Gastroesophageal sphincter (tissue), 3 donors: ENCODE measurements at regions not wholly inside any gene's neighbourhood (a gene's known extent, or its start where the extent isn't known, plus 50 kb on each side); places are given as distances from the start of the nearest gene placed in this dataset.

Experiments
- CTCF ChIP-seq, 4 experiments: fragments of 200-600 bp in 2 of 4; fragments of 450-650 bp in 2 of 4; sonication (generic) in 1 of 4; IDR thresholded peaks; one replicate each; pipeline ENCODE4 v1.5.1; 2017 to 2019; ENCODE audit warnings: antibody characterized with exemption in 4 of 4, mild to moderate bottlenecking in 2 of 4, moderate library complexity in 2 of 4
- EP300 ChIP-seq: sonication (generic); formaldehyde crosslinking; IDR thresholded peaks from one replicate; pipeline ENCODE4 v1.6.1; 2017; ENCODE audit warnings: antibody characterized with exemption, mild to moderate bottlenecking
- POLR2A ChIP-seq, 2 donors: fragments of 450-650 bp; IDR thresholded peaks; one replicate each; pipeline ENCODE4 v1.6.1; 2017; ENCODE audit warnings: antibody characterized with exemption in 2 of 2, mild to moderate bottlenecking in 2 of 2, moderate library complexity in 1 of 2
- POLR2AphosphoS5 ChIP-seq: sonication (generic); formaldehyde crosslinking; IDR thresholded peaks from one replicate; pipeline ENCODE4 v1.6.1; 2017; ENCODE audit warnings: antibody characterized with exemption

- TF ChIP-seq EP300 (no peak), CTCF (IDR thresholded peaks at IDR 0.05) (no peak), POLR2AphosphoS5 (no peak), POLR2A (IDR thresholded peaks at IDR 0.05) (no peak)
These were observed 542.8 kb upstream of the ID2 start for GRCh38 chr2:8138923-8139667.
